ENCODE measurements at regions not wholly inside any gene's neighbourhood (a gene's known extent, or its start where the extent isn't known, plus 50 kb on each side); places are given as distances from the start of the nearest gene placed in this dataset.
A peak's percentile ranks its signal among the peaks of the same experiment; 100 is the strongest.

DNA sequence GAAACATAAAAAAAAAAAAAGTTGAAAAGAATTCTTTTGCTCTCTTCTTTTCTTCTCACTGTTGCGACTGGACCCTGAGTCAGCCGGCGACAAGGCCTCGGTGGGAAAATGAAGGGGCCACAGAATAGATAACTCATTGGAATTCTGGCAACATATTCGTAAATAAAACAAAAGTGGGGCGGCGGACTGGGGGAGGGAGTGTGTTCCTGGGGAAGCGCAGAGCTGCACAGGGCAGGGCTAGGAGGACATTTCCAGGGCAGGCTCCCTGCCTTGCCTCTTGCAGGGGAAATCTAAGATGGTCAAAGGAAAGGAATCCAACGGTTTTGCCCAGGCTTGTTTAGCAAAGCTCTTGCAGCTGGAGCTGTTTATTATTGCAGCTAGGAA lies 1042.8 kb upstream of the NR2F2 start:
- H3K27me3 Mint-ChIP-seq: peaks cover 13 to 53% (median 33%) of the 10 kb centered on the region in 5 donors
- DNase-seq (no peak), ATAC-seq (no peak)
- POLR2A ChIA-PET: no interaction called here
- no peaks in the 10 kb centered on the region for H3K9me3 Mint-ChIP-seq
- H3K4me1 Mint-ChIP-seq: peaks cover 7 to 14% (median 11%) of the 10 kb centered on the region in 4 donors
- H3K4me3 Mint-ChIP-seq: no peak overlapping the region
- H3K36me3 Mint-ChIP-seq: no peaks in the 10 kb centered on the region
- no peak overlapping the region for H3K27ac Mint-ChIP-seq

DNA sequence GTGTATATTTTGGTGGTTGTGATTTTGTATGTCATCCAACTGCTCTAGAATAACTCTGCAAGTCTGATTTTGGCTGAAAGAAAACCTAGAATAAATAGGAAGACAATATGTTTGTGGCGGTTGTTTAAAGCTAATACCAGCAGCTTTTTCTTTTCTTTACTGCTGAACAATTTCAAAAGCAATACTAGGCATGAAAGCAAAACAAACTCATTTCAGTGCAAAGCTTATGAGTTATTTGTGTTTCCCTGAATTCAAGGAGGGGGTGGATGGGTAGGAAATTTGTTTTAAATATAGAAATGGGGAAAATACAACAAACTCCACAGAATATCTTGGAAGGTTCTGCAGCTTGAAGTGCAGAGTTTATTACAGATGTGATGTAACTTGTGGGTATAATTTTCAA lies 1041.9 kb upstream of the NR2F2 start:
- Mint-ChIP-seq H3K27me3 (peaks cover 16 to 53% (median 39%) of the 10 kb centered on the region in 5 donors), H3K9me3 (no peaks in the 10 kb centered on the region), H3K36me3 (no peaks in the 10 kb centered on the region), H3K27ac (no peak overlapping the region), H3K4me3 (no peak overlapping the region), H3K4me1 (peaks cover 7 to 14% (median 11%) of the 10 kb centered on the region in 4 donors)
- POLR2A ChIA-PET: no interaction called here
- no peak for DNase-seq
- no peak for ATAC-seq

DNA sequence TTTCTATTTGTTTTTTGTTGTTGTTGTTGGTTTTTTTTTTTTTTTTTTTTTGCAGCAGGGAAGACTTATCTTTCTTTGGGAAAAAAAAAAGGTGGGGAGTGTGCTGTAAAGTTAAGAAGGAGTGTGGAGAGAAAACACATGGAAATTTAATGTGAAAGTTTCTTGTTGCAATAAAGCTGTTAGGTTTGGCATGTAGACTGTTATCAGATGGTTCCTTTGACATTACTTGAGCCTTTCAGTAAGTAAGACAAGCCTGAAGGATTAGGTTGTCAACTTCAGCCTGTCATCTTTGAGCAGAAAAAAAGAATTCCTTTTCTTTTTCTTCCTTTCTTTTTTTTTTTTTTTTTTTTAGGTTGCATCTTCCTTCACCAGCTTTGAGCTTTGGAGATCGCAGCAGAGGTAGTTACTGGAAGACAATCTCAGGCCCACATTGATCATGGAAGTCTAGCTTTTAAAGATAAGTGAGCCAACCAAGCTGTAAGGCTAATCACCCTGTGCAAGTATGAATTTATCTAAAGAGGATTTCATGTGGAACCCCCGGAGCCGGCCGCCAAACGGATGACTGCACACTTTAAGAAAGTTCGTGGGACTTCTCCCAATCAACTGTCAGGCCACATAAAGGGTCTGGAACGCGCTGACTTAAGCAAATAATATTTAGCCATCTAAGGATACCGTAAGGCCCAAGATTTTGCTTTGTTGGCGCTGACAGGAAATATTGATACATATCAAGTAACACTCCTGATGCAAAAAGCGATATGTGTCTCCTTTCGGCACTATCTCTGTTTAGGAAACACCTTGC lies 1040.1 kb upstream of the NR2F2 start:
- ATAC-seq: no peak
- no peak for DNase-seq
- H3K27ac Mint-ChIP-seq: no peak overlapping the region
- no peaks in the 10 kb centered on the region for H3K36me3 Mint-ChIP-seq
- H3K4me1 Mint-ChIP-seq: peaks cover 0 to 4% (median 2%) of the 10 kb centered on the region in 4 donors
- POLR2A ChIA-PET: no interaction called here
- H3K4me3 Mint-ChIP-seq: no peak overlapping the region
- H3K9me3 Mint-ChIP-seq: no peaks in the 10 kb centered on the region
- H3K27me3 Mint-ChIP-seq: peaks cover 22 to 67% (median 48%) of the 10 kb centered on the region in 5 donors

DNA sequence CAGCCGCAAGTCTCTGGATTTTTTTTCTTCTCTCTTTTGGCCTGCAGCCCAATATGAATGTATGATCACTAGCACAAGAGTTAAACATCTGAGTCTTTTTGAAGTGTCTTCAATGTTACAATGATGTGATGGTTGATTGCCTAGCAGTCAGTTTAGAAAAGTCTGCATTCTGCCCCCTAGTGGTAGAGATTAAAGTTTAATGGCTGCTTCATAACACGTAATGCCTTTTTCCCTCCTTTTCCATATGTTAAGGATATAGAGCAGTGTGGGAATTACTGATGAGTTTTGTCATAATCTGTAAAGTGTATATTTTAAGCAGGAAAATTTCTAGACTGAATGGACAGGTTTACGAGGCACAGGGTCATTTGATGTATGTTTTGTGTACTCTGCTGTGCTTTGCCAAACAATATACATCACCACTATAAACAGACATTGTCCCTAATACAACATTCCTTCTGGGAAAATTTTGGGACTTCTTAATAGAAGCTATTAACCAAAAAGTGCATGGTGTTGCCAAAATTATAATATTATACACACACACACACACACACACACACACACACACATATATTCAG lies 1038.5 kb upstream of the NR2F2 start:
- DNase-seq (peak in 3 of 10 donors; percentile 12 to 17 (median 14)), ATAC-seq (no peak)
- no peaks in the 10 kb centered on the region for H3K9me3 Mint-ChIP-seq
- no peaks in the 10 kb centered on the region for H3K4me1 Mint-ChIP-seq
- no peaks in the 10 kb centered on the region for H3K36me3 Mint-ChIP-seq
- H3K27ac Mint-ChIP-seq: no peak overlapping the region
- no peak overlapping the region for H3K4me3 Mint-ChIP-seq
- POLR2A ChIA-PET: no interaction called here
- peaks cover 26 to 76% (median 52%) of the 10 kb centered on the region in 5 donors for H3K27me3 Mint-ChIP-seq

- Mint-ChIP-seq H3K9me3 (no peaks in the 10 kb centered on the region), H3K4me1 (no peaks in the 10 kb centered on the region), H3K36me3 (no peaks in the 10 kb centered on the region), H3K27me3 (peaks cover 25 to 76% (median 52%) of the 10 kb centered on the region in 5 donors), H3K4me3 (no peak overlapping the region), H3K27ac (no peak overlapping the region)
- no peak for DNase-seq
- ATAC-seq: no peak
- POLR2A ChIA-PET: no interaction called here
Measured at GRCh38 chr15:95292785-95293450, 1037.6 kb upstream of the NR2F2 start.

DNA sequence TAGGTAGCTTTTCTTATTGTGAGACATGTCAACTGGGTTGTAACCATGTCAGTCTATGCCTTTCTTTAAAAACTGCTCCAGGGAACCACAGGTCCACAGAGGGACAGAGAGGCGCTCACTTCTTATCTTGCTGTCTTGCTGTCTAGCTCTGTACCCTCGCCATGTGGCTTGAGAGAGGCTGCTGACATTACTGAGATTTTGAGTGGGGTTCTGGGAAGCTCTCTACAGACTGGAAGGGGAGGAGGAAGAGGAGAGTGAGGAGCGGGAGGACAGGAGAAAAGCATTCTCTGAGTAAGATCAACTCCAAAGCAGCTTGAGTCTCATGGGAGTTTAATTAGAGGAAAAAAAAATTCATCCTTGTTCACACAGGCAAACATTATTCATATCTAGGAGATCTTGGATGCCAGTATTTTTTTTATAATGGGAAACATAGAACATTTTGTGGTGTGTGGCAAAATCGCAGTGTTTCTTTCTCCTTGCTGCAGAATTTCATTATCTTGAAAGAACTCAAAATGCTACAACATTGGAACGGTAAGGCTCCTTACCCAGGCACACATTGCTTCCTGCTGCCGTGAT lies 1037.0 kb upstream of the NR2F2 start:
- no peak overlapping the region for H3K4me3 Mint-ChIP-seq
- no peak overlapping the region for H3K27ac Mint-ChIP-seq
- no peaks in the 10 kb centered on the region for H3K36me3 Mint-ChIP-seq
- ATAC-seq (no peak), DNase-seq (no peak)
- POLR2A ChIA-PET: no interaction called here
- H3K27me3 Mint-ChIP-seq: peaks cover 22 to 69% (median 46%) of the 10 kb centered on the region in 5 donors
- peaks cover 0 to 3% (median 2%) of the 10 kb centered on the region in 4 donors for H3K4me1 Mint-ChIP-seq
- H3K9me3 Mint-ChIP-seq: no peaks in the 10 kb centered on the region

GRCh38 chr15:95295363-95295762 lies 1035.1 kb upstream of the NR2F2 start:
- Mint-ChIP-seq H3K4me3 (no peak overlapping the region), H3K27ac (no peak overlapping the region), H3K36me3 (no peaks in the 10 kb centered on the region), H3K4me1 (peaks cover 3 to 6% (median 5%) of the 10 kb centered on the region in 4 donors), H3K27me3 (peaks cover 21 to 57% (median 41%) of the 10 kb centered on the region in 5 donors), H3K9me3 (no peaks in the 10 kb centered on the region)
- POLR2A ChIA-PET: interaction anchor here (0.6 kb wide), 1 partner anchor 69 kb away, joined by 4 read pairs; no protein-coding TSS in a partner anchor
- DNase-seq (no peak), ATAC-seq (no peak)

DNA sequence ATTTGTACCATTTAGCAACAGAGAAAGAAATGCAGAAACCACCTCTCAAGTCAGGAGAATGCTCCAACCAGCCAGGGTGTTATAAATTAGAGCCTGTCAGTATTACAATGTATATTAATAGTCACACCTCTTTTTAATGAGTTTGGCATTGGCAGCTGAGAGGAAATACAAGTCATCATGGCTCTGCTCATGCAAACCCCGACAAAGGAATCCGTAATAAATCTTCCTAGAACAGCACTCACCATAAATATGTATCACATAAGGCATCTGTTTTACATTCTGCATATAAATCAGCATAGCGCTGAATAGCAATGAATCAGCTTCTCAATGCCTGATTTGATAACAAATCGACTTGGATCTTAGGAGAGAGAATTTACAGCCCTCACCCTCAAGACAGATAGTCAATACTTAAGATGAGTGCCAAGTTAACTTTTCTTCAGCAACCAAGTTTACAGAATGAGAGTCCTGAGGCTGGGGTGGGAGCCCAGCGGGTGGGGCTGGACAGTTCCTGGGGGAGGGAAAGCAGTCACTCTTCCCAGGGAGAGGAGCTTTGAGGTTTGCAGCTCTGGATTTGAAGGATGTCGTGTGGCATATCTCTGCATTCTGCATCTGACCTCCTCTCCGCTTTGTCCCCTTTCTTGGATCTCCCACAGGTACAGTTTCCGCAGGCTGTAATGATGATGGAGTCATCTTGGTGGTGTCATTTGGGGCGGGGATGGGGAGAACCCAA lies 1034.4 kb upstream of the NR2F2 start:
- H3K36me3 Mint-ChIP-seq: no peaks in the 10 kb centered on the region
- no peak overlapping the region for H3K27ac Mint-ChIP-seq
- no peaks in the 10 kb centered on the region for H3K9me3 Mint-ChIP-seq
- DNase-seq (no peak), ATAC-seq (no peak)
- peaks cover 21 to 64% (median 45%) of the 10 kb centered on the region in 5 donors for H3K27me3 Mint-ChIP-seq
- POLR2A ChIA-PET: no interaction called here
- H3K4me1 Mint-ChIP-seq: peaks cover 3 to 6% (median 5%) of the 10 kb centered on the region in 4 donors
- no peak overlapping the region for H3K4me3 Mint-ChIP-seq

GRCh38 chr15:95296643-95297042 lies 1033.9 kb upstream of the NR2F2 start:
- H3K36me3 Mint-ChIP-seq: no peaks in the 10 kb centered on the region
- H3K9me3 Mint-ChIP-seq: no peaks in the 10 kb centered on the region
- POLR2A ChIA-PET: no interaction called here
- no peak overlapping the region for H3K27ac Mint-ChIP-seq
- H3K4me1 Mint-ChIP-seq: peaks cover 3 to 6% (median 5%) of the 10 kb centered on the region in 4 donors
- DNase-seq: no peak
- ATAC-seq: no peak
- peaks cover 25 to 70% (median 50%) of the 10 kb centered on the region in 5 donors for H3K27me3 Mint-ChIP-seq
- no peak overlapping the region for H3K4me3 Mint-ChIP-seq

DNA sequence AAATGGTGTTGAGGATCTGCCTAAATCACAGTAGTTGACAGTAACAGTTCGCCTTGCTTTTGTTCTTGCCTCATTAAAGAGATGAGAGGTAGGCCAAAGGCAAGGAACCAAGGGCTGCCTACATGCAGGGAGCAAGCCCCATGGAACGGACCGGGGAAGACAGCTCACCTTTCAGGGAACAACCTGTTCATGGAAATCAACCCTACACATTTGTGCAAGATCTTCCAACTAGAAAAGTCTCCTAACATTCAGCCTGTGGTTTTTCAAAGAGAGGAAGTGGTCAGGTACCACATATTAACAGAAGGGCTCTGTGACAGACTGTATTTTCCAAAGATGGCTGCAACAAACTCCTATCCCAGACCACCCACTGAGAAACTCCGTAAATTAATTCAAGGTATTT lies 1031.8 kb upstream of the NR2F2 start:
- DNase-seq (no peak), ATAC-seq (no peak)
- POLR2A ChIA-PET: no interaction called here
- H3K27me3 Mint-ChIP-seq: peaks cover 22 to 57% (median 37%) of the 10 kb centered on the region in 5 donors
- peaks cover 3 to 6% (median 6%) of the 10 kb centered on the region in 4 donors for H3K4me1 Mint-ChIP-seq
- H3K9me3 Mint-ChIP-seq: no peaks in the 10 kb centered on the region
- H3K4me3 Mint-ChIP-seq: no peak overlapping the region
- H3K27ac Mint-ChIP-seq: no peak overlapping the region
- H3K36me3 Mint-ChIP-seq: no peaks in the 10 kb centered on the region

DNA sequence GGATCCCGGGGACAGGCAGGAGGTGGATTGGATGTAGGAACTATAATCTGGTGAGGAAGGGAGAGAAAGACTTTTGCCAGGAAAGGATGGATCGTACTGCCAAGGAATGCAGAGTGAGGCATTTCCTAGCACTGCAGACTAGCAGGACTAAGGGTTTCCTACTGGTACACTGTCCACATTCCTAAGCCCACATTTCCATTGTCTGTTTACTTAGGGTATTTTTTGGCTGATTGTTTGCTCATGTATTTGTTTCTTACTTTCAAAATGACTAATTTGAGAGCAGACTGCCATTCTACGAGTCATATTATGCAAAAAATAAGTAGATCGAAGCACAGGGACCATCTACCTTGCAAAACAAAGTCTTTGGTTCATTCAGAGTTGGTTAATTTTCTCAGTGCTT lies 1029.5 kb upstream of the NR2F2 start:
- POLR2A ChIA-PET: no interaction called here
- H3K4me1 Mint-ChIP-seq: peaks cover 6 to 18% (median 13%) of the 10 kb centered on the region in 4 donors
- H3K27ac Mint-ChIP-seq: no peak overlapping the region
- peaks cover 17 to 53% (median 27%) of the 10 kb centered on the region in 5 donors for H3K27me3 Mint-ChIP-seq
- H3K36me3 Mint-ChIP-seq: no peaks in the 10 kb centered on the region
- DNase-seq (no peak), ATAC-seq (no peak)
- H3K9me3 Mint-ChIP-seq: no peaks in the 10 kb centered on the region
- H3K4me3 Mint-ChIP-seq: no peak overlapping the region

- Mint-ChIP-seq H3K4me3 (no peak overlapping the region), H3K27ac (no peak overlapping the region), H3K9me3 (no peaks in the 10 kb centered on the region), H3K4me1 (peaks cover 6 to 18% (median 13%) of the 10 kb centered on the region in 4 donors), H3K27me3 (peaks cover 15 to 43% (median 21%) of the 10 kb centered on the region in 5 donors), H3K36me3 (no peaks in the 10 kb centered on the region)
- DNase-seq (no peak), ATAC-seq (no peak)
- POLR2A ChIA-PET: no interaction called here
Measured at GRCh38 chr15:95302206-95302605, 1028.3 kb upstream of the NR2F2 start.
